ENCODE measurements at regions not wholly inside any gene's neighbourhood (a gene's known extent, or its start where the extent isn't known, plus 50 kb on each side); places are given as distances from the start of the nearest gene placed in this dataset.

GRCh38 chr5:99724732-99725290 is 796.0 kb upstream of the CHD1 start:
- ATAC-seq = no peak
- intact Hi-C loops (cut with DNase I) = no loop called here

GRCh38 chr5:99721506-99721905 is 792.7 kb upstream of the CHD1 start:
- Histone ChIP-seq H3K27ac (ENCODE audit: low read length) (no peak overlapping the region), H3K9me3 (ENCODE audit: control insufficient read depth, low read length) (no peaks in the 10 kb centered on the region), H3K27me3 (ENCODE audit: control insufficient read depth, insufficient read depth) (no peaks in the 10 kb centered on the region), H3K4me1 (ENCODE audit: control insufficient read depth, insufficient read depth, low read length) (no peaks in the 10 kb centered on the region), H3K4me3 (ENCODE audit: low read length) (no peak overlapping the region)
- intact Hi-C loops (cut with DNase I) = no loop called here
- DNase-seq (no peak), ATAC-seq (no peak)

More at GRCh38 chr5:99724732-99725290, 796.0 kb upstream of the CHD1 start:
- H3K4me1 ChIP-seq (ENCODE audit: control insufficient read depth, insufficient read depth, low read length) = no peaks in the 10 kb centered on the region
- H3K27ac ChIP-seq (ENCODE audit: low read length) = no peak overlapping the region
- no peak overlapping the region for H3K4me3 ChIP-seq (ENCODE audit: low read length)
- no peaks in the 10 kb centered on the region for H3K9me3 ChIP-seq (ENCODE audit: control insufficient read depth, low read length)
- no peaks in the 10 kb centered on the region for H3K27me3 ChIP-seq (ENCODE audit: control insufficient read depth, insufficient read depth)
- DNase-seq = no peak
- WGBS = 40% methylated on average over 2 of the region's 2 CpGs

- ATAC-seq = no peak
- Histone ChIP-seq H3K4me1 (ENCODE audit: control insufficient read depth, insufficient read depth, low read length) (no peaks in the 10 kb centered on the region), H3K27ac (ENCODE audit: low read length) (no peak overlapping the region), H3K27me3 (ENCODE audit: control insufficient read depth, insufficient read depth) (no peaks in the 10 kb centered on the region), H3K4me3 (ENCODE audit: low read length) (no peak overlapping the region), H3K9me3 (ENCODE audit: control insufficient read depth, low read length) (no peaks in the 10 kb centered on the region)
- 74% methylated on average over 3 of the region's 3 CpGs for WGBS
- DNase-seq = no peak
- intact Hi-C loops (cut with DNase I) = no loop called here
Measured at GRCh38 chr5:99715921-99716320, 787.1 kb upstream of the CHD1 start.

- H3K27me3 ChIP-seq (ENCODE audit: control insufficient read depth, insufficient read depth) = no peaks in the 10 kb centered on the region
- no peaks in the 10 kb centered on the region for H3K9me3 ChIP-seq (ENCODE audit: control insufficient read depth, low read length)
- WGBS = 90% methylated on average over 8 of the region's 8 CpGs
- no peak overlapping the region for H3K4me3 ChIP-seq (ENCODE audit: low read length)
- intact Hi-C loops (cut with DNase I) = no loop called here
- no peak overlapping the region for H3K27ac ChIP-seq (ENCODE audit: low read length)
- ATAC-seq = no peak
- DNase-seq = no peak
- H3K4me1 ChIP-seq (ENCODE audit: control insufficient read depth, insufficient read depth, low read length) = no peaks in the 10 kb centered on the region
Measured at GRCh38 chr5:99706160-99706559, 777.4 kb upstream of the CHD1 start.

- DNase-seq = no peak
Measured at GRCh38 chr5:99702565-99702964, 773.8 kb upstream of the CHD1 start.

GRCh38 chr5:99694884-99695283 is 766.1 kb upstream of the CHD1 start:
- H3K9me3 ChIP-seq (ENCODE audit: control insufficient read depth, low read length) = no peaks in the 10 kb centered on the region
- H3K27me3 ChIP-seq (ENCODE audit: control insufficient read depth, insufficient read depth) = no peaks in the 10 kb centered on the region
- intact Hi-C loops (cut with DNase I) = no loop called here
- H3K4me3 ChIP-seq (ENCODE audit: low read length) = no peak overlapping the region
- ATAC-seq = no peak
- WGBS = 87% methylated on average over 10 of the region's 10 CpGs
- H3K27ac ChIP-seq (ENCODE audit: low read length) = no peak overlapping the region
- no peaks in the 10 kb centered on the region for H3K4me1 ChIP-seq (ENCODE audit: control insufficient read depth, insufficient read depth, low read length)
- peak in 1 of 3 donors; percentile 31 for DNase-seq

More at GRCh38 chr5:99702565-99702964, 773.8 kb upstream of the CHD1 start:
- intact Hi-C loops (cut with DNase I) = no loop called here
- no peak overlapping the region for H3K4me3 ChIP-seq (ENCODE audit: low read length)
- 85% methylated on average over 5 of the region's 5 CpGs for WGBS
- H3K4me1 ChIP-seq (ENCODE audit: control insufficient read depth, insufficient read depth, low read length) = no peaks in the 10 kb centered on the region
- no peaks in the 10 kb centered on the region for H3K9me3 ChIP-seq (ENCODE audit: control insufficient read depth, low read length)
- no peaks in the 10 kb centered on the region for H3K27me3 ChIP-seq (ENCODE audit: control insufficient read depth, insufficient read depth)
- ATAC-seq = no peak
- no peak overlapping the region for H3K27ac ChIP-seq (ENCODE audit: low read length)

GRCh38 chr5:99686538-99686937 is 757.7 kb upstream of the CHD1 start:
- Histone ChIP-seq H3K27me3 (ENCODE audit: control insufficient read depth, insufficient read depth) (no peaks in the 10 kb centered on the region), H3K27ac (ENCODE audit: low read length) (no peak overlapping the region), H3K9me3 (ENCODE audit: control insufficient read depth, low read length) (no peaks in the 10 kb centered on the region), H3K4me3 (ENCODE audit: low read length) (no peak overlapping the region), H3K4me1 (ENCODE audit: control insufficient read depth, insufficient read depth, low read length) (no peaks in the 10 kb centered on the region)
- DNase-seq (no peak), ATAC-seq (no peak)
- intact Hi-C loops (cut with DNase I) = no loop called here
- WGBS = 73% methylated on average over 7 of the region's 7 CpGs

GRCh38 chr5:99675974-99676373 is 747.2 kb upstream of the CHD1 start:
- intact Hi-C loops (cut with DNase I) = no loop called here
- 71% methylated on average over 6 of the region's 6 CpGs for WGBS
- Histone ChIP-seq H3K4me1 (ENCODE audit: control insufficient read depth, insufficient read depth, low read length) (no peaks in the 10 kb centered on the region), H3K27ac (ENCODE audit: low read length) (no peak overlapping the region), H3K4me3 (ENCODE audit: low read length) (no peak overlapping the region), H3K9me3 (ENCODE audit: control insufficient read depth, low read length) (no peaks in the 10 kb centered on the region), H3K27me3 (ENCODE audit: control insufficient read depth, insufficient read depth) (no peaks in the 10 kb centered on the region)
- ATAC-seq (no peak), DNase-seq (no peak)

GRCh38 chr5:99674101-99674500 is 745.3 kb upstream of the CHD1 start:
- intact Hi-C loops (cut with DNase I) = no loop called here
- ATAC-seq = no peak

GRCh38 chr5:99664972-99665371 is 736.2 kb upstream of the CHD1 start:
- no peaks in the 10 kb centered on the region for H3K4me1 ChIP-seq (ENCODE audit: control insufficient read depth, insufficient read depth, low read length)
- H3K9me3 ChIP-seq (ENCODE audit: control insufficient read depth, low read length) = no peaks in the 10 kb centered on the region
- no peak for ATAC-seq
- DNase-seq = no peak
- no peak overlapping the region for H3K27ac ChIP-seq (ENCODE audit: low read length)
- H3K27me3 ChIP-seq (ENCODE audit: control insufficient read depth, insufficient read depth) = no peaks in the 10 kb centered on the region
- intact Hi-C loops (cut with DNase I) = no loop called here
- H3K4me3 ChIP-seq (ENCODE audit: low read length) = no peak overlapping the region

More at GRCh38 chr5:99674101-99674500, 745.3 kb upstream of the CHD1 start:
- H3K4me3 ChIP-seq (ENCODE audit: low read length) = no peak overlapping the region
- no peaks in the 10 kb centered on the region for H3K9me3 ChIP-seq (ENCODE audit: control insufficient read depth, low read length)
- no peaks in the 10 kb centered on the region for H3K4me1 ChIP-seq (ENCODE audit: control insufficient read depth, insufficient read depth, low read length)
- DNase-seq = no peak
- no peak overlapping the region for H3K27ac ChIP-seq (ENCODE audit: low read length)
- no peaks in the 10 kb centered on the region for H3K27me3 ChIP-seq (ENCODE audit: control insufficient read depth, insufficient read depth)
- WGBS = 80% methylated on average over 1 of the region's 1 CpG

GRCh38 chr5:99651298-99651697 is 722.5 kb upstream of the CHD1 start:
- no peak overlapping the region for H3K27ac ChIP-seq (ENCODE audit: low read length)
- intact Hi-C loops (cut with DNase I) = no loop called here
- no peak overlapping the region for H3K4me3 ChIP-seq (ENCODE audit: low read length)

GRCh38 chr5:99646011-99646647 is 717.3 kb upstream of the CHD1 start:
- intact Hi-C loops (cut with DNase I) = no loop called here
- 69% methylated on average over 5 of the region's 5 CpGs for WGBS

More at GRCh38 chr5:99651298-99651697, 722.5 kb upstream of the CHD1 start:
- Histone ChIP-seq H3K9me3 (ENCODE audit: control insufficient read depth, low read length) (no peaks in the 10 kb centered on the region), H3K4me1 (ENCODE audit: control insufficient read depth, insufficient read depth, low read length) (no peaks in the 10 kb centered on the region), H3K27me3 (ENCODE audit: control insufficient read depth, insufficient read depth) (no peaks in the 10 kb centered on the region)
- no peak for ATAC-seq
- DNase-seq = no peak

More at GRCh38 chr5:99646011-99646647, 717.3 kb upstream of the CHD1 start:
- Histone ChIP-seq H3K9me3 (ENCODE audit: control insufficient read depth, low read length) (no peaks in the 10 kb centered on the region), H3K4me3 (ENCODE audit: low read length) (no peak overlapping the region), H3K27ac (ENCODE audit: low read length) (no peak overlapping the region), H3K27me3 (ENCODE audit: control insufficient read depth, insufficient read depth) (no peaks in the 10 kb centered on the region), H3K4me1 (ENCODE audit: control insufficient read depth, insufficient read depth, low read length) (no peaks in the 10 kb centered on the region)
- DNase-seq (no peak), ATAC-seq (no peak)

All from right cardiac atrium (tissue), 5 donors.